HCT116 (cell line): ENCODE measurements at regions not wholly inside any gene's neighbourhood (a gene's known extent, or its start where the extent isn't known, plus 50 kb on each side); places are given as distances from the start of the nearest gene placed in this dataset.

Experiments used
- ATAC-seq: fragments of 200-7000 bp; cut with Tn5 transposase; 2 replicates; pipeline ENCODE4 v1.9.1; 2020; ENCODE audit warnings: mild to moderate bottlenecking, moderate library complexity
- BruUV-seq: library from RNA; stranded (reverse); fragments of 400-500 nt; replicated peaks from 2 replicates; lab custom pipeline; 2021; lab: Mats Ljungman, UMichigan
- CTCF ChIA-PET: fragments of 300-600 bp; sonication (Branson Sonifier 250); formaldehyde crosslinking; loops from one replicate; lab custom pipeline; 2021; ENCODE audit warnings: antibody characterized with exemption; lab: Charles Lee
- POLR2A ChIA-PET: fragments of 300-600, 350-600 bp; sonication (Branson Sonifier 250); formaldehyde crosslinking; loops from one replicate; lab custom pipeline; 2021; ENCODE audit warnings: antibody characterized with exemption; lab: Charles Lee
- RAD21 ChIA-PET, 2 experiments: fragments of 300-600 bp; sonication (Branson Sonifier 250); formaldehyde crosslinking; loops; one replicate each; lab custom pipeline; 2023; ENCODE audit warnings: low total read pairs in 2 of 2; ENCODE audit not compliant: uncharacterized antibody in 2 of 2, unreplicated experiment in 2 of 2, low non-redundant PET in 1 of 2; lab: Charles Lee
- DNase-seq: peaks from one replicate; pipeline ENCODE4 v3.0.0-alpha.2; 2010; ENCODE audit warnings: low read depth, low spot score
- H2AFZ ChIP-seq: fragments of 200-600 bp; shearing (Covaris generic), sonication (generic); 2 replicates; pipeline ENCODE4 v1.6.1; 2017; ENCODE audit warnings: low read depth, mixed run types, mixed read lengths, antibody characterized with exemption, low read length; ENCODE audit not compliant: poor library complexity, severe bottlenecking
- H3K27ac ChIP-seq: 2 replicates; pipeline ENCODE4 v1.5.1; 2012; ENCODE audit warnings: low read depth, low read length
- H3K27me3 ChIP-seq: fragments of 200-600 bp; sonication (generic); 2 replicates; pipeline ENCODE4 v1.6.1; 2016; ENCODE audit warnings: mixed run types, low read length, mixed read lengths; ENCODE audit not compliant: insufficient read depth
- H3K36me3 ChIP-seq, 2 experiments: fragments of 200-500 bp in 1 of 2; fragments of 200-600 bp in 1 of 2; sonication (Bioruptor generic) in 1 of 2; sonication (generic) in 1 of 2; 2 replicates each; pipeline versions ENCODE4 v1.5.1 to v1.6.1; 2014 to 2016; ENCODE audit warnings: low read length in 2 of 2, inconsistent platforms in 1 of 2, mixed read lengths in 1 of 2, mixed run types in 1 of 2; ENCODE audit not compliant: insufficient read depth in 2 of 2, control insufficient read depth in 1 of 2
- H3K4me1 ChIP-seq, 2 experiments: fragments of 200-600 bp in 1 of 2; sonication (generic) in 1 of 2; 2 replicates each; pipeline versions ENCODE4 v1.5.1 to v1.6.1; 2012 to 2017; ENCODE audit warnings: low read length in 2 of 2, inconsistent platforms in 1 of 2, mild to moderate bottlenecking in 1 of 2, mixed read lengths in 1 of 2, mixed run types in 1 of 2, moderate library complexity in 1 of 2; ENCODE audit not compliant: insufficient read depth in 2 of 2, control insufficient read depth in 1 of 2
- H3K4me2 ChIP-seq: fragments of 200-600 bp; sonication (generic); 2 replicates; pipeline ENCODE4 v1.6.1; 2017; ENCODE audit warnings: mixed run types, low read length, mixed read lengths
- H3K4me3 ChIP-seq, 2 experiments: fragments of 200-600 bp in 1 of 2; sonication (generic) in 1 of 2; replicated peaks in 1 of 2; 2 replicates each; pipeline ENCODE4 v1.5.1; 2011 to 2016; ENCODE audit warnings: low read length in 2 of 2, control low read depth in 1 of 2, low read depth in 1 of 2, mild to moderate bottlenecking in 1 of 2, mixed read lengths in 1 of 2, mixed run types in 1 of 2
- H3K79me2 ChIP-seq: fragments of 200-600 bp; sonication (generic); 2 replicates; pipeline ENCODE4 v1.6.1; 2017; ENCODE audit warnings: mild to moderate bottlenecking, mixed run types, low read length, moderate library complexity, mixed read lengths; ENCODE audit not compliant: insufficient read depth
- H3K9ac ChIP-seq: fragments of 200-600 bp; sonication (generic); 2 replicates; pipeline ENCODE4 v1.6.1; 2016; ENCODE audit warnings: low read length, mixed read lengths
- H3K9me2 ChIP-seq: fragments of 200-600 bp; sonication (generic), shearing (Covaris generic); 2 replicates; pipeline ENCODE4 v1.6.1; 2017; ENCODE audit warnings: mixed run types, mild to moderate bottlenecking, moderate library complexity; ENCODE audit not compliant: insufficient read depth
- H3K9me3 ChIP-seq, 2 experiments: fragments of 200-500 bp in 1 of 2; fragments of 200-600 bp in 1 of 2; sonication (Bioruptor generic) in 1 of 2; sonication (generic) in 1 of 2; 2 replicates each; pipeline ENCODE4 v1.6.1; 2014 to 2017; ENCODE audit warnings: low read length in 2 of 2, mixed read lengths in 2 of 2, inconsistent platforms in 1 of 2, low read depth in 1 of 2, mild to moderate bottlenecking in 1 of 2, mixed run types in 1 of 2, moderate library complexity in 1 of 2; ENCODE audit not compliant: control insufficient read depth in 1 of 2, insufficient read depth in 1 of 2
- H4K20me1 ChIP-seq: fragments of 200-600 bp; sonication (generic), shearing (Covaris generic); 2 replicates; pipeline ENCODE4 v1.6.1; 2017; ENCODE audit warnings: mixed run types, mild to moderate bottlenecking, moderate library complexity; ENCODE audit not compliant: insufficient read depth
- CBX3 ChIP-seq: IDR thresholded peaks from 2 replicates; pipeline ENCODE4 v1.6.1; 2012; ENCODE audit warnings: low read depth
- CEBPB ChIP-seq: IDR thresholded peaks from 2 replicates; pipeline ENCODE4 v1.6.1; 2012; ENCODE audit warnings: low read depth
- CTCF ChIP-seq, 3 experiments: fragments of 200-600 bp in 1 of 3; sonication (generic) in 1 of 3; IDR thresholded peaks in 2 of 3; conservative IDR thresholded peaks in 1 of 3; 2 replicates each; pipeline ENCODE4 v1.5.1; 2012 to 2017; ENCODE audit warnings: low read depth in 2 of 3, low read length in 2 of 3, antibody characterized with exemption in 1 of 3, borderline replicate concordance in 1 of 3, control low read depth in 1 of 3, mild to moderate bottlenecking in 1 of 3, mixed read lengths in 1 of 3, mixed run types in 1 of 3, moderate library complexity in 1 of 3; ENCODE audit not compliant: insufficient read depth in 1 of 3
- EZH2phosphoT487 ChIP-seq: fragments of 200-600 bp; IDR thresholded peaks from 2 replicates; pipeline ENCODE4 v1.6.1; 2018; ENCODE audit warnings: antibody characterized with exemption, borderline replicate concordance
- FOSL1 ChIP-seq: IDR thresholded peaks from 2 replicates; pipeline ENCODE4 v1.6.1; 2012; ENCODE audit warnings: low read depth
- JUND ChIP-seq: IDR thresholded peaks from 2 replicates; pipeline ENCODE4 v1.6.1; 2012
- POLR2AphosphoS5 ChIP-seq: IDR thresholded peaks from 2 replicates; pipeline ENCODE4 v1.6.1; 2011; ENCODE audit warnings: mild to moderate bottlenecking, low read depth, low read length, moderate library complexity
- SIN3A ChIP-seq: IDR thresholded peaks from 2 replicates; pipeline ENCODE4 v1.6.1; 2012; ENCODE audit warnings: low read depth
- SP1 ChIP-seq: IDR thresholded peaks from 2 replicates; pipeline ENCODE4 v1.6.1; 2012; ENCODE audit warnings: low read depth
- SRF ChIP-seq: IDR thresholded peaks from 2 replicates; pipeline ENCODE4 v1.6.1; 2012; ENCODE audit warnings: low read depth
- TCF7L2 ChIP-seq: IDR thresholded peaks from 2 replicates; pipeline ENCODE4 v1.7.0; 2011; ENCODE audit warnings: borderline replicate concordance, inconsistent platforms; ENCODE audit not compliant: insufficient read depth, insufficient read length; ENCODE audit errors: extremely low read depth
- YY1 ChIP-seq: IDR thresholded peaks from 2 replicates; pipeline ENCODE4 v1.6.1; 2011; ENCODE audit warnings: low read length, low read depth, moderate library complexity, mild to moderate bottlenecking; ENCODE audit not compliant: insufficient replicate concordance; ENCODE audit errors: extremely low read depth
- ZFX ChIP-seq: fragments of 450-650 bp; IDR thresholded peaks from 2 replicates; pipeline ENCODE4 v1.6.1; 2017
- ZNF274 ChIP-seq: fragments of 200-500 bp; sonication (Bioruptor generic); IDR thresholded peaks from 2 replicates; pipeline ENCODE4 v1.6.1; 2014; ENCODE audit warnings: mild to moderate bottlenecking, low read depth, low read length, inconsistent platforms
- intact Hi-C: fragments of 100-400 bp; cut with micrococcal nuclease; formaldehyde crosslinking; loops from 2 replicates; pipeline ENCODE4 v1.10.0; 2022
- TF ChIP-seq, protein P1 (sequence below): IDR thresholded peaks from 2 replicates; pipeline ENCODE4 v1.6.1; 2012
- TF ChIP-seq, protein P2 (sequence below): IDR thresholded peaks from 2 replicates; pipeline ENCODE4 v1.6.1; 2012
- TF ChIP-seq, protein P3 (sequence below): IDR thresholded peaks from 2 replicates; pipeline ENCODE4 v1.6.1; 2012; ENCODE audit warnings: low read depth

DNA sequence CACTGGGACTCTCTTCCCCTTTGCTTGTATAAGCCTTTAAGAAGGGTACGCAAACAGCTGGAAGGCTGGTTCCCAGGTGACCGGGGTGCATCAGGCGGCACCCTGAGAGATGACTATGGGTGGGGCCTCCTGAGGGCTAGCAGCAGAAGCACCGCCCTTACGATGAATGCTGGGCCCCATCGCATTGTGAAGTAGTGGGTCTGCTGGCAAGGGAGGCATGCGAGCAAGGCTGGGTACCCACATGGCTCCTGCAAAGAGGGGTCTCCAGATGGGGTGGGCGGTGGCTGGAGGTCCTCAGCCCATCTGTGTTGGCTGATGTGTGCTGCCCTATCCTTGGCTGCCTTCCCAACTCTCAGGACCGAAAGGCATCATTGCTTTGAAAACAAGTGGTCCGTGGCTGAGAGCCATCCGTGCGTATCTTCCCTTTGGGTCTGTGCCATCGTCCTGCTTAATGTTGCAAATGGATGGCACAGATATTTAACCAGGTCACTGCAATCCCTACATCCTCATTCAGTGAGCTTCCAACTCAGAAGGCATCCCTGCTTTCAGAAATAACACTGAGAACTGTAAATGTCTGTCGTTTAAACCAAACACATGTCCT lies 83.5 kb upstream of the GPC1 start:
- intact Hi-C loops, result no loop called here
- Histone ChIP-seq H3K4me1 (peaks cover 0 to 3% of the 10 kb centered on the region in 2 experiments; a peak in 1 of 4 replicates), H3K27ac (no peak overlapping the region), H2AFZ (no peak overlapping the region), H3K9me3 (no peaks in the 10 kb centered on the region), H3K79me2 (no peaks in the 10 kb centered on the region), H3K4me3 (no peak overlapping the region), H3K4me2 (no peak overlapping the region), H3K9ac (no peak overlapping the region), H4K20me1 (no peaks in the 10 kb centered on the region), H3K36me3 (no peaks in the 10 kb centered on the region), H3K9me2 (no peaks in the 10 kb centered on the region), H3K27me3 (no peaks in the 10 kb centered on the region)
- no TSS peak for BruUV-seq
- ATAC-seq (no peak), DNase-seq (no peak)
- ChIA-PET RAD21 (no interaction called here), POLR2A (no interaction called here), CTCF (no interaction called here)
- no peak for TF ChIP-seq ZFX
- no peak for TF ChIP-seq POLR2AphosphoS5
- no peak for TF ChIP-seq JUND
- no peak for TF ChIP-seq TCF7L2
- TF ChIP-seq CEBPB, result no peak
- TF ChIP-seq FOSL1, result no peak
- TF ChIP-seq CBX3, result no peak
- no peak for TF ChIP-seq YY1
- TF ChIP-seq, protein P1, sequence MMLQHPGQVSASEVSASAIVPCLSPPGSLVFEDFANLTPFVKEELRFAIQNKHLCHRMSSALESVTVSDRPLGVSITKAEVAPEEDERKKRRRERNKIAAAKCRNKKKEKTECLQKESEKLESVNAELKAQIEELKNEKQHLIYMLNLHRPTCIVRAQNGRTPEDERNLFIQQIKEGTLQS, result no peak
- no peak for TF ChIP-seq EZH2phosphoT487
- TF ChIP-seq ZNF274, result no peak
- TF ChIP-seq, protein P2, sequence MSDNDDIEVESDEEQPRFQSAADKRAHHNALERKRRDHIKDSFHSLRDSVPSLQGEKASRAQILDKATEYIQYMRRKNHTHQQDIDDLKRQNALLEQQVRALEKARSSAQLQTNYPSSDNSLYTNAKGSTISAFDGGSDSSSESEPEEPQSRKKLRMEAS, result no peak
- TF ChIP-seq, protein P3, sequence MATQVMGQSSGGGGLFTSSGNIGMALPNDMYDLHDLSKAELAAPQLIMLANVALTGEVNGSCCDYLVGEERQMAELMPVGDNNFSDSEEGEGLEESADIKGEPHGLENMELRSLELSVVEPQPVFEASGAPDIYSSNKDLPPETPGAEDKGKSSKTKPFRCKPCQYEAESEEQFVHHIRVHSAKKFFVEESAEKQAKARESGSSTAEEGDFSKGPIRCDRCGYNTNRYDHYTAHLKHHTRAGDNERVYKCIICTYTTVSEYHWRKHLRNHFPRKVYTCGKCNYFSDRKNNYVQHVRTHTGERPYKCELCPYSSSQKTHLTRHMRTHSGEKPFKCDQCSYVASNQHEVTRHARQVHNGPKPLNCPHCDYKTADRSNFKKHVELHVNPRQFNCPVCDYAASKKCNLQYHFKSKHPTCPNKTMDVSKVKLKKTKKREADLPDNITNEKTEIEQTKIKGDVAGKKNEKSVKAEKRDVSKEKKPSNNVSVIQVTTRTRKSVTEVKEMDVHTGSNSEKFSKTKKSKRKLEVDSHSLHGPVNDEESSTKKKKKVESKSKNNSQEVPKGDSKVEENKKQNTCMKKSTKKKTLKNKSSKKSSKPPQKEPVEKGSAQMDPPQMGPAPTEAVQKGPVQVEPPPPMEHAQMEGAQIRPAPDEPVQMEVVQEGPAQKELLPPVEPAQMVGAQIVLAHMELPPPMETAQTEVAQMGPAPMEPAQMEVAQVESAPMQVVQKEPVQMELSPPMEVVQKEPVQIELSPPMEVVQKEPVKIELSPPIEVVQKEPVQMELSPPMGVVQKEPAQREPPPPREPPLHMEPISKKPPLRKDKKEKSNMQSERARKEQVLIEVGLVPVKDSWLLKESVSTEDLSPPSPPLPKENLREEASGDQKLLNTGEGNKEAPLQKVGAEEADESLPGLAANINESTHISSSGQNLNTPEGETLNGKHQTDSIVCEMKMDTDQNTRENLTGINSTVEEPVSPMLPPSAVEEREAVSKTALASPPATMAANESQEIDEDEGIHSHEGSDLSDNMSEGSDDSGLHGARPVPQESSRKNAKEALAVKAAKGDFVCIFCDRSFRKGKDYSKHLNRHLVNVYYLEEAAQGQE, result no peak
- no peak for TF ChIP-seq SP1
- TF ChIP-seq CTCF (IDR thresholded peaks at IDR 0.05 in 2 of 3, conservative IDR thresholded peaks at IDR 0.05 in 1 of 3; ENCODE audit: borderline replicate concordance in 1 of 3, insufficient read depth in 1 of 3, low read depth in 2 of 3, low read length in 2 of 3), result no peak
- TF ChIP-seq SRF, result no peak
- TF ChIP-seq SIN3A, result no peak
